ENCODE measurements at regions not wholly inside any gene's neighbourhood (a gene's known extent, or its start where the extent isn't known, plus 50 kb on each side); places are given as distances from the start of the nearest gene placed in this dataset.

DNA sequence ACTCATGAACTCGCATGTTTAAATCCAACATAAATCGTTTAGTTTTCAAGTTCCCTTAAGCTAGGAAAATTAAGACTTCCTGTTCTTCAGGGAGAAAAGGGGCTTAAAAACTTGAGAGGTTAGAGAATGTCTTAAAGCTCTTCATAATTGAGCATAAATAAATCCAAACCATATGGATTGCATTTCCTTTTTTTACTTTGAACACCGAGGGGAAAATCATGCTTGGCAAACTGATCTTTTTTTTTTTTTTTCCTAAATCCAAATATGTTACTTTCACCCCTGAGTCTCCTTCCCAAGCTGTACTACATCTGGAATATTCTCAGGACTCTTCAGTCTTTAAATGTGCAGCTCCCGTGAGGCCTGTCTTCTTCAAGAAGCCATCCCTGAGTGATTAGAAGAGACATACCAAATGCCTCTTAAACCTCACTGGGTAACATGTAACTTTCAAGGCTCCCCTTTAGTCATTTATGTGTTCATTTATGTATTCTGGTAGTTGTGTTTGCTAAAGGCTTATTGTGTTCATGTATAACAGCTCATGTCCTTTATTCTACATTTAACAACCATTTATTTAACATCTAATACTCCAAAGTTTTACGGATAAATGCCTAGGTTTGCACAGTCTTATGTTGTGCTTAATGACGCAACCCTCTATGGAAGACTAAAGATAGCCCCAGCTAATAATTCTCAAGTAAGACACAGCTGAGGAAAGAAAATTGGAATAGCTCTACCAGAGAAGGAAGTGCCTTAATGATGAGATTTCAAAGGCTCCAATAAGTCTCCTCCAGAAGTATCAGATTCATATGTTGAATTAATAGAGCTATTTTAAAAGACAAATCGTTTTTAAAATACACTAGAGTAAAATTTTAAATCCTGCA is 107.0 kb downstream of the AGTR2 start:
- Histone ChIP-seq H3K36me3 (no peaks in the 10 kb centered on the region), H3K27ac (no peak overlapping the region), H3K4me1 (no peaks in the 10 kb centered on the region), H3K9me3 (no peaks in the 10 kb centered on the region), H3K27me3 (peaks cover 0 to 12% of the 10 kb centered on the region in 2 donors), H3K4me3 (no peak overlapping the region)
- TF ChIP-seq POLR2A (IDR thresholded peaks at IDR 0.05), result no peak
- no peak for TF ChIP-seq CTCF (IDR thresholded peaks at IDR 0.05)
- no peak for TF ChIP-seq EP300 (IDR thresholded peaks at IDR 0.05)
- WGBS, 2 donors, result 44 to 65% methylated on average over 7 of the region's 7 CpGs
- no peak for DNase-seq (ENCODE audit: low spot score in 2 of 2)

GRCh38 chrX:116278826-116279225 is 108.3 kb downstream of the AGTR2 start:
- 57 to 63% methylated on average over 3 of the region's 3 CpGs for WGBS, 2 donors
- Histone ChIP-seq H3K9me3 (no peaks in the 10 kb centered on the region), H3K27me3 (peaks cover 0 to 12% of the 10 kb centered on the region in 2 donors), H3K36me3 (no peaks in the 10 kb centered on the region), H3K4me1 (no peaks in the 10 kb centered on the region), H3K4me3 (no peak overlapping the region), H3K27ac (no peak overlapping the region)
- TF ChIP-seq POLR2A (IDR thresholded peaks at IDR 0.05) (no peak), CTCF (IDR thresholded peaks at IDR 0.05) (no peak), EP300 (IDR thresholded peaks at IDR 0.05) (no peak)
- DNase-seq (ENCODE audit: low spot score in 2 of 2), result no peak

- TF ChIP-seq CTCF (IDR thresholded peaks at IDR 0.05), result no peak
- no peak for TF ChIP-seq POLR2A (IDR thresholded peaks at IDR 0.05)
- TF ChIP-seq EP300 (IDR thresholded peaks at IDR 0.05), result no peak
- WGBS, 2 donors, result 75 to 100% methylated on average over 1 of the region's 1 CpG
- Histone ChIP-seq H3K4me3 (no peak overlapping the region), H3K9me3 (no peaks in the 10 kb centered on the region), H3K4me1 (no peaks in the 10 kb centered on the region), H3K36me3 (no peaks in the 10 kb centered on the region), H3K27ac (no peak overlapping the region), H3K27me3 (peaks cover 0 to 4% of the 10 kb centered on the region in 2 donors)
- DNase-seq (ENCODE audit: low spot score in 2 of 2), result no peak
Observed at GRCh38 chrX:116281106-116281505, 110.6 kb downstream of the AGTR2 start.

- no peak overlapping the region for H3K4me3 ChIP-seq
- DNase-seq (ENCODE audit: low spot score in 2 of 2), result no peak
- peaks cover 0 to under 1% of the 10 kb centered on the region in 2 donors for H3K27me3 ChIP-seq
- H3K27ac ChIP-seq, result no peak overlapping the region
- no peaks in the 10 kb centered on the region for H3K36me3 ChIP-seq
- TF ChIP-seq POLR2A (IDR thresholded peaks at IDR 0.05) (no peak), EP300 (IDR thresholded peaks at IDR 0.05) (no peak), CTCF (IDR thresholded peaks at IDR 0.05) (no peak)
- H3K4me1 ChIP-seq, result no peaks in the 10 kb centered on the region
- no peaks in the 10 kb centered on the region for H3K9me3 ChIP-seq
Observed at GRCh38 chrX:116282751-116283150, 112.2 kb downstream of the AGTR2 start.

DNA sequence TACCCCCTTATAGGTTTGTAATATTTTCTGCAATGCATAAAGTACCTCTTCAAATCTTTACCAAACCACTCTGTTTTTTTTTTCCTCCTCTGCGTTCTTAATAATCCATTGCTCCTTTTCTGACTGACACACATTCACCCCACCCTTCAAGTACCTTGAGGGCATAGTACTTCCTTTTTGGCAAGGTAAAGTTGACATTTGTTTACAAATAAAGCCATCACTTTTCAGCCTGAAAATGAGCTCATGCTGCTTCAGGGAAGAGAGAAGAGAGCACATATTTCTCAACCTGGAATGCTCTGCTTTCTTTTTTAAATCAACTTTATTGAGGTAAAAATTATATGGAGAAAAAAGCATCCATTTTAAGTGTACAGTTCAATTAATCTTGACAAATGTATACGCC is 113.9 kb downstream of the AGTR2 start:
- Histone ChIP-seq H3K4me3 (no peak overlapping the region), H3K9me3 (no peaks in the 10 kb centered on the region), H3K27ac (no peak overlapping the region), H3K36me3 (no peaks in the 10 kb centered on the region), H3K27me3 (no peaks in the 10 kb centered on the region), H3K4me1 (no peaks in the 10 kb centered on the region)
- 73 to 85% methylated on average over 2 of the region's 2 CpGs for WGBS, 2 donors
- TF ChIP-seq POLR2A (IDR thresholded peaks at IDR 0.05), result no peak
- no peak for DNase-seq (ENCODE audit: low spot score in 2 of 2)

Measured in tibial nerve (tissue), 4 donors.